Smooth muscle cell (in vitro differentiated cells): ENCODE measurements at regions not wholly inside any gene's neighbourhood (a gene's known extent, or its start where the extent isn't known, plus 50 kb on each side); places are given as distances from the start of the nearest gene placed in this dataset.

Source experiments
- DNase-seq: peaks from one replicate; lab custom pipeline; 2025; ENCODE audit not compliant: unreplicated experiment; lab: John Stamatoyannopoulos, UW
- H2AFZ ChIP-seq: fragments of 200-600 bp; sonication (generic); 2 replicates; pipeline ENCODE4 v1.6.0; 2016; ENCODE audit warnings: antibody characterized with exemption, low read depth, mild to moderate bottlenecking
- H3F3A ChIP-seq: fragments of 200-600 bp; sonication (generic); 2 replicates; pipeline ENCODE4 v1.6.0; 2017; ENCODE audit warnings: antibody characterized with exemption, low read depth
- H3K27ac ChIP-seq: fragments of 200-600 bp; sonication (generic); 2 replicates; pipeline ENCODE4 v1.5.1; 2016; ENCODE audit warnings: low read depth, mild to moderate bottlenecking
- H3K27me3 ChIP-seq: fragments of 200-600 bp; sonication (generic); 2 replicates; pipeline ENCODE4 v1.6.1; 2016; ENCODE audit warnings: low read depth, mild to moderate bottlenecking
- H3K36me3 ChIP-seq: fragments of 200-600 bp; sonication (generic); 2 replicates; pipeline ENCODE4 v1.5.1; 2016; ENCODE audit warnings: low read depth
- H3K4me1 ChIP-seq: fragments of 200-600 bp; sonication (generic); 2 replicates; pipeline ENCODE4 v1.5.1; 2016; ENCODE audit warnings: low read depth
- H3K4me2 ChIP-seq: fragments of 200-600 bp; sonication (generic); 2 replicates; pipeline ENCODE4 v1.6.0; 2016; ENCODE audit warnings: mild to moderate bottlenecking
- H3K4me3 ChIP-seq: fragments of 200-600 bp; sonication (generic); 2 replicates; pipeline ENCODE4 v1.5.1; 2016; ENCODE audit warnings: mild to moderate bottlenecking
- H3K79me2 ChIP-seq: fragments of 200-600 bp; sonication (generic); 2 replicates; pipeline ENCODE4 v1.6.0; 2016; ENCODE audit warnings: low read depth, mild to moderate bottlenecking
- H3K9ac ChIP-seq: fragments of 200-600 bp; sonication (generic); 2 replicates; pipeline ENCODE4 v1.6.0; 2016; ENCODE audit warnings: low read depth
- H3K9me3 ChIP-seq: fragments of 200-600 bp; sonication (generic); replicated peaks from 2 replicates; pipeline ENCODE4 v1.5.1; 2016; ENCODE audit warnings: low read depth
- H4K20me1 ChIP-seq: fragments of 200-600 bp; sonication (generic); 2 replicates; pipeline ENCODE4 v1.6.0; 2016; ENCODE audit warnings: low read depth
- CTCF ChIP-seq: fragments of 200-600 bp; sonication (generic); IDR thresholded peaks from 2 replicates; pipeline ENCODE4 v1.5.1; 2017; ENCODE audit warnings: borderline replicate concordance, mild to moderate bottlenecking, antibody characterized with exemption; ENCODE audit not compliant: insufficient read depth, poor library complexity, severe bottlenecking
- WGBS: methylation state at CpG from one replicate; pipeline ENCODE4 v1.1.7; 2016; ENCODE audit warnings: low lambda C conversion rate; 5-methylcytosine and 5-hydroxymethylcytosine counted together

- no peaks in the 10 kb centered on the region for H3K79me2 ChIP-seq
- TF ChIP-seq CTCF: no peak
- no peaks in the 10 kb centered on the region for H4K20me1 ChIP-seq
- no peaks in the 10 kb centered on the region for H3K9me3 ChIP-seq
- no peak overlapping the region for H3K9ac ChIP-seq
- no peaks in the 10 kb centered on the region for H3K4me1 ChIP-seq
- peaks cover 38% of the 10 kb centered on the region for H3K27me3 ChIP-seq
- H3K36me3 ChIP-seq: no peaks in the 10 kb centered on the region
- no peak for DNase-seq
- H3K4me3 ChIP-seq: no peak overlapping the region
- no peak overlapping the region for H2AFZ ChIP-seq
- WGBS: 97% methylated on average over 4 of the region's 4 CpGs
- H3F3A ChIP-seq: peaks cover 3% of the 10 kb centered on the region
- H3K27ac ChIP-seq: no peak overlapping the region
- no peak overlapping the region for H3K4me2 ChIP-seq
These were observed 333.4 kb upstream of the THRB start for GRCh38 chr3:24828011-24828410.

- no peak for TF ChIP-seq CTCF
- H3K36me3 ChIP-seq: no peaks in the 10 kb centered on the region
- H4K20me1 ChIP-seq: no peaks in the 10 kb centered on the region
- 72% methylated on average over 6 of the region's 6 CpGs for WGBS
- no peak for DNase-seq
- H3K4me2 ChIP-seq: peak overlapping the region; percentile 98
- no peak overlapping the region for H3K27ac ChIP-seq
- no peak overlapping the region for H2AFZ ChIP-seq
- no peak overlapping the region for H3K9ac ChIP-seq
- peaks cover 3% of the 10 kb centered on the region for H3F3A ChIP-seq
- H3K79me2 ChIP-seq: no peaks in the 10 kb centered on the region
- H3K4me1 ChIP-seq: no peaks in the 10 kb centered on the region
- peak overlapping the region; percentile 68 for H3K4me3 ChIP-seq
- no peaks in the 10 kb centered on the region for H3K9me3 ChIP-seq
- H3K27me3 ChIP-seq: peaks cover 35% of the 10 kb centered on the region
These were observed 333.9 kb upstream of the THRB start for GRCh38 chr3:24828551-24828950.

GRCh38 chr3:24829011-24829581, 334.4 kb upstream of the THRB start:
- no peak overlapping the region for H3K9ac ChIP-seq
- H3K27ac ChIP-seq: no peak overlapping the region
- peaks cover 3% of the 10 kb centered on the region for H3F3A ChIP-seq
- no peaks in the 10 kb centered on the region for H3K36me3 ChIP-seq
- TF ChIP-seq CTCF: no peak
- H3K27me3 ChIP-seq: peaks cover 40% of the 10 kb centered on the region
- DNase-seq: peak; percentile 21
- H3K4me3 ChIP-seq: peak overlapping the region; percentile 68
- H4K20me1 ChIP-seq: no peaks in the 10 kb centered on the region
- no peaks in the 10 kb centered on the region for H3K9me3 ChIP-seq
- 3% methylated on average over 38 of the region's 51 CpGs for WGBS
- peak overlapping the region; percentile 98 for H3K4me2 ChIP-seq
- H3K4me1 ChIP-seq: no peaks in the 10 kb centered on the region
- H3K79me2 ChIP-seq: no peaks in the 10 kb centered on the region
- H2AFZ ChIP-seq: peak overlapping the region; percentile 78

GRCh38 chr3:24829629-24830229, 335.1 kb upstream of the THRB start:
- no peaks in the 10 kb centered on the region for H3K9me3 ChIP-seq
- no peaks in the 10 kb centered on the region for H3K79me2 ChIP-seq
- WGBS: 2% methylated on average over 34 of the region's 37 CpGs
- H2AFZ ChIP-seq: peak overlapping the region; percentile 78
- peak overlapping the region; percentile 98 for H3K4me2 ChIP-seq
- peaks cover 45% of the 10 kb centered on the region for H3K27me3 ChIP-seq
- TF ChIP-seq CTCF: no peak
- H3K36me3 ChIP-seq: no peaks in the 10 kb centered on the region
- no peaks in the 10 kb centered on the region for H4K20me1 ChIP-seq
- H3K4me3 ChIP-seq: peak overlapping the region; percentile 68
- no peak for DNase-seq
- no peak overlapping the region for H3K27ac ChIP-seq
- no peaks in the 10 kb centered on the region for H3K4me1 ChIP-seq
- H3F3A ChIP-seq: peaks cover 3% of the 10 kb centered on the region
- H3K9ac ChIP-seq: no peak overlapping the region
